GM12874 (cell line): ENCODE measurements at regions not wholly inside any gene's neighbourhood (a gene's known extent, or its start where the extent isn't known, plus 50 kb on each side); places are given as distances from the start of the nearest gene placed in this dataset.

Experiments
- TF ChIP-seq, protein P1 (sequence below): IDR thresholded peaks from 2 replicates; pipeline ENCODE4 v1.5.1; 2011; ENCODE audit warnings: low read depth, mild to moderate bottlenecking, control low read depth, low read length, moderate library complexity; ENCODE audit not compliant: insufficient read depth

DNA sequence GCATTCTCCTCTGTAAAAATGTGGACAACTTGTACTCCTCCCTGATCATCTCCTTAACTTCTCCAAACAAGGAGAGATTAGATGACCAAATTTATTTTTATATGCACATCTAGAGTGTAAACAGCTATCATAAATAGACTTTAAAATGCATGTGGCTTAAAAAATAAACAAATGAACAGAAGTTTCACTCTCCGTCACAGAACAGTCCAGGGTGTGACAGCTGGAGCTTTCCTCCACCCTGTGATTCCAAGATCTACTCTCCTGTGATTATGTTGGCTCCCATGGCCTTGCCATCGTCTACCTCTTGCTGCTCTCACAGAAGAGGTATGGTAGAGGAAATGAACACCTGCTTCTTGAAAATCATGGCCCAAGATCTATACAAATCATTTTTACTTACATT lies 560.2 kb downstream of the TOX3 start:
- TF ChIP-seq, protein P1, sequence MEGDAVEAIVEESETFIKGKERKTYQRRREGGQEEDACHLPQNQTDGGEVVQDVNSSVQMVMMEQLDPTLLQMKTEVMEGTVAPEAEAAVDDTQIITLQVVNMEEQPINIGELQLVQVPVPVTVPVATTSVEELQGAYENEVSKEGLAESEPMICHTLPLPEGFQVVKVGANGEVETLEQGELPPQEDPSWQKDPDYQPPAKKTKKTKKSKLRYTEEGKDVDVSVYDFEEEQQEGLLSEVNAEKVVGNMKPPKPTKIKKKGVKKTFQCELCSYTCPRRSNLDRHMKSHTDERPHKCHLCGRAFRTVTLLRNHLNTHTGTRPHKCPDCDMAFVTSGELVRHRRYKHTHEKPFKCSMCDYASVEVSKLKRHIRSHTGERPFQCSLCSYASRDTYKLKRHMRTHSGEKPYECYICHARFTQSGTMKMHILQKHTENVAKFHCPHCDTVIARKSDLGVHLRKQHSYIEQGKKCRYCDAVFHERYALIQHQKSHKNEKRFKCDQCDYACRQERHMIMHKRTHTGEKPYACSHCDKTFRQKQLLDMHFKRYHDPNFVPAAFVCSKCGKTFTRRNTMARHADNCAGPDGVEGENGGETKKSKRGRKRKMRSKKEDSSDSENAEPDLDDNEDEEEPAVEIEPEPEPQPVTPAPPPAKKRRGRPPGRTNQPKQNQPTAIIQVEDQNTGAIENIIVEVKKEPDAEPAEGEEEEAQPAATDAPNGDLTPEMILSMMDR: no peak

DNA sequence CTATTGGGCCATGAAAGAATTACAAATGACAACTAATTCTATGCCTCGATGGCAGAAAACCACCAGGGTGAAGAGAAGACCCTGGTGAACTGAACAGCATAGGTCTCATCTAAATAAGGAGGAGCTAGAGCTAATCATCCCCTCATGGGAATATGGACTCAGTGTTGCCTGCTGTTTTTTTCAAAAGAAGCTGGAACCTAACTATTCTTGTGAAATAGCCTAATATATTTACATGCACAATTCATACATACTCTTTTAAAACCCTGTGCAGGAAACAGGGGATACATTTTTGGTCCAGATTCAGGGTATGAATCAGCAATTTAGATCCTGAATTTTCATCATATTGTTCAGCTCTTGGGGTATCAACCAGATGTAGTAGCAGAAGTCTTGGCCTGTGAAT lies 560.6 kb downstream of the TOX3 start:
- TF ChIP-seq, protein P1: no peak

- TF ChIP-seq, protein P1: no peak
Observed at GRCh38 chr16:51985126-51985525, 561.8 kb downstream of the TOX3 start.

DNA sequence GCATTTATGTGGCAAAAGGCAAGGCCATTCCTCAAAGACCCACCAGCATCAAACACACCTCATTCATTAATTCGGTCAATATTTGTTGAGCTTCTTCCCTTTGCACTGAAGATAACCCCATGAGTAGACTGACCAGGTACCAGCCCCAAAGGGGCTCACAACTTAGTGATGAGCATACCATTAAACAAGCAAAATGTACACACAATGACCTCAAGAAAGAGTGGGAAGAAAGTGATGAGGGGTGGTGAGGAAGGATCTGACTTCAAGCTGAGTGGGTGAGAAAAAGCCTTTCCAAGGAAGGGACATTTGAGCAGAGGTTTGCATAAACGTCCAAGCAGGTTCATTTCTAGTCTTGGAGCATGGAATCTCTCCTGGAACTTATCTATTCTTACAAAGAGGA lies 562.5 kb downstream of the TOX3 start:
- TF ChIP-seq, protein P1: no peak

DNA sequence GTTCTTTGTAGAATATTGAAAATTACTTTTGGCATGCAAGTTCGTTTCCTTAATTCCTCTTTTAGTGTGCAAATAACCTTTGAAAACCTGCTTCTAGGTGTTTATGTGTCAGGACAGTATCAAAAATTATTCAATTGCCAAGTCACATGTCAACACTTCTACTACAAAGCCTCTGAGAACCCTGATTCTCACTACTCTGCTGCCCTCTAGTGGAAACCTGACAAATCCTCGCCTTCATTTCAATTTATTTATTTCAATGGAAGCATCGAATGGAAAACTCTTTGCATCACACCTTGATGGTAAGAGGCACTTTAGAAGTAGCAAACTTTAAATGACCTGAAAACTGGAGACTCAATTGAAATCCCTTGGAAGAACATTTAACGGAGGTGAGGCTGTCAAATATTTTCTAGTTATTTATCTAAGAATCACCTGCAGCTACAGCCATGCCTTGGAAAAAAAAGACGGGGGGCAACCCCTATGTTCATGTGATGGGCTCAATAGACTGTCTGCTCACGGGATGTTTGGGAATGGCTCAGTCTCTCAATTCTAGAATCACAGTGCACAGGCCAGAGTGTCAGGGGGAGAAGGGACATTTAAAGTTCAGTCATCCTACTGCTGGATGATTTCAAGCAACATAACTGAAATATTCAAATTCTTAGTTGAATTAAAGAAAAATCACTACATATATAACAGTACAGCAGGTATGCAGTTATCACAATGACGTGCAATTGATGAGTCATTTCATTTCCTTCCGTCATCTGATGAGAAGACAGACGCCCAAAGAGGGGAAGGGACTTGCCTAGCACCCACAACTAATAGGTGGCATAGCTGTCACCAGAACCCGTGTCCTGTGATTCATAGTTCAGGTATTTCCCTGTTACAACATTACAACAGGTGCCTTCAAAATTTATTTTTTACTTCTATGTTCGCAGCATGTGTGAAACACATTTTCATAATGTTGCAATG lies 563.9 kb downstream of the TOX3 start:
- TF ChIP-seq, protein P1: peak; percentile 60

GRCh38 chr16:51981725-51982124 lies 565.2 kb downstream of the TOX3 start:
- TF ChIP-seq, protein P1: no peak

GRCh38 chr16:51971184-51971583 lies 575.8 kb downstream of the TOX3 start:
- TF ChIP-seq, protein P1: peak; percentile 18; the same call in 1 of the 2 replicates
